HCT116 (cell line): ENCODE measurements at regions not wholly inside any gene's neighbourhood (a gene's known extent, or its start where the extent isn't known, plus 50 kb on each side); places are given as distances from the start of the nearest gene placed in this dataset.

ENCODE experiments used
- ATAC-seq: fragments of 200-7000 bp; cut with Tn5 transposase; 2 replicates; pipeline ENCODE4 v1.9.1; 2020; ENCODE audit warnings: mild to moderate bottlenecking, moderate library complexity
- BruUV-seq: library from RNA; stranded (reverse); fragments of 400-500 nt; replicated peaks from 2 replicates; lab custom pipeline; 2021; lab: Mats Ljungman, UMichigan
- CTCF ChIA-PET: fragments of 300-600 bp; sonication (Branson Sonifier 250); formaldehyde crosslinking; loops from one replicate; lab custom pipeline; 2021; ENCODE audit warnings: antibody characterized with exemption; lab: Charles Lee
- POLR2A ChIA-PET: fragments of 300-600, 350-600 bp; sonication (Branson Sonifier 250); formaldehyde crosslinking; loops from one replicate; lab custom pipeline; 2021; ENCODE audit warnings: antibody characterized with exemption; lab: Charles Lee
- RAD21 ChIA-PET, 2 experiments: fragments of 300-600 bp; sonication (Branson Sonifier 250); formaldehyde crosslinking; loops; one replicate each; lab custom pipeline; 2023; ENCODE audit warnings: low total read pairs in 2 of 2; ENCODE audit not compliant: uncharacterized antibody in 2 of 2, unreplicated experiment in 2 of 2, low non-redundant PET in 1 of 2; lab: Charles Lee
- DNase-seq: peaks from one replicate; pipeline ENCODE4 v3.0.0-alpha.2; 2010; ENCODE audit warnings: low read depth, low spot score
- H2AFZ ChIP-seq: fragments of 200-600 bp; shearing (Covaris generic), sonication (generic); 2 replicates; pipeline ENCODE4 v1.6.1; 2017; ENCODE audit warnings: low read depth, mixed run types, mixed read lengths, antibody characterized with exemption, low read length; ENCODE audit not compliant: poor library complexity, severe bottlenecking
- H3K27ac ChIP-seq: 2 replicates; pipeline ENCODE4 v1.5.1; 2012; ENCODE audit warnings: low read depth, low read length
- H3K27me3 ChIP-seq: fragments of 200-600 bp; sonication (generic); 2 replicates; pipeline ENCODE4 v1.6.1; 2016; ENCODE audit warnings: mixed run types, low read length, mixed read lengths; ENCODE audit not compliant: insufficient read depth
- H3K36me3 ChIP-seq, 2 experiments: fragments of 200-500 bp in 1 of 2; fragments of 200-600 bp in 1 of 2; sonication (Bioruptor generic) in 1 of 2; sonication (generic) in 1 of 2; 2 replicates each; pipeline versions ENCODE4 v1.5.1 to v1.6.1; 2014 to 2016; ENCODE audit warnings: low read length in 2 of 2, inconsistent platforms in 1 of 2, mixed read lengths in 1 of 2, mixed run types in 1 of 2; ENCODE audit not compliant: insufficient read depth in 2 of 2, control insufficient read depth in 1 of 2
- H3K4me1 ChIP-seq, 2 experiments: fragments of 200-600 bp in 1 of 2; sonication (generic) in 1 of 2; 2 replicates each; pipeline versions ENCODE4 v1.5.1 to v1.6.1; 2012 to 2017; ENCODE audit warnings: low read length in 2 of 2, inconsistent platforms in 1 of 2, mild to moderate bottlenecking in 1 of 2, mixed read lengths in 1 of 2, mixed run types in 1 of 2, moderate library complexity in 1 of 2; ENCODE audit not compliant: insufficient read depth in 2 of 2, control insufficient read depth in 1 of 2
- H3K4me2 ChIP-seq: fragments of 200-600 bp; sonication (generic); 2 replicates; pipeline ENCODE4 v1.6.1; 2017; ENCODE audit warnings: mixed run types, low read length, mixed read lengths
- H3K4me3 ChIP-seq, 2 experiments: fragments of 200-600 bp in 1 of 2; sonication (generic) in 1 of 2; replicated peaks in 1 of 2; 2 replicates each; pipeline ENCODE4 v1.5.1; 2011 to 2016; ENCODE audit warnings: low read length in 2 of 2, control low read depth in 1 of 2, low read depth in 1 of 2, mild to moderate bottlenecking in 1 of 2, mixed read lengths in 1 of 2, mixed run types in 1 of 2
- H3K79me2 ChIP-seq: fragments of 200-600 bp; sonication (generic); 2 replicates; pipeline ENCODE4 v1.6.1; 2017; ENCODE audit warnings: mild to moderate bottlenecking, mixed run types, low read length, moderate library complexity, mixed read lengths; ENCODE audit not compliant: insufficient read depth
- H3K9ac ChIP-seq: fragments of 200-600 bp; sonication (generic); 2 replicates; pipeline ENCODE4 v1.6.1; 2016; ENCODE audit warnings: low read length, mixed read lengths
- H3K9me2 ChIP-seq: fragments of 200-600 bp; sonication (generic), shearing (Covaris generic); 2 replicates; pipeline ENCODE4 v1.6.1; 2017; ENCODE audit warnings: mixed run types, mild to moderate bottlenecking, moderate library complexity; ENCODE audit not compliant: insufficient read depth
- H3K9me3 ChIP-seq, 2 experiments: fragments of 200-500 bp in 1 of 2; fragments of 200-600 bp in 1 of 2; sonication (Bioruptor generic) in 1 of 2; sonication (generic) in 1 of 2; 2 replicates each; pipeline ENCODE4 v1.6.1; 2014 to 2017; ENCODE audit warnings: low read length in 2 of 2, mixed read lengths in 2 of 2, inconsistent platforms in 1 of 2, low read depth in 1 of 2, mild to moderate bottlenecking in 1 of 2, mixed run types in 1 of 2, moderate library complexity in 1 of 2; ENCODE audit not compliant: control insufficient read depth in 1 of 2, insufficient read depth in 1 of 2
- H4K20me1 ChIP-seq: fragments of 200-600 bp; sonication (generic), shearing (Covaris generic); 2 replicates; pipeline ENCODE4 v1.6.1; 2017; ENCODE audit warnings: mixed run types, mild to moderate bottlenecking, moderate library complexity; ENCODE audit not compliant: insufficient read depth
- CBX3 ChIP-seq: IDR thresholded peaks from 2 replicates; pipeline ENCODE4 v1.6.1; 2012; ENCODE audit warnings: low read depth
- EZH2 ChIP-seq: fragments of 200-600 bp; sonication (generic); IDR thresholded peaks from 2 replicates; pipeline ENCODE4 v1.6.1; 2017; ENCODE audit warnings: antibody characterized with exemption, mixed run types
- EZH2phosphoT487 ChIP-seq: fragments of 200-600 bp; IDR thresholded peaks from 2 replicates; pipeline ENCODE4 v1.6.1; 2018; ENCODE audit warnings: antibody characterized with exemption, borderline replicate concordance
- POLR2A ChIP-seq: IDR thresholded peaks from 2 replicates; pipeline ENCODE4 v1.7.0; 2011; ENCODE audit warnings: borderline replicate concordance; ENCODE audit not compliant: insufficient read depth, insufficient read length; ENCODE audit errors: extremely low read depth
- POLR2AphosphoS5 ChIP-seq: IDR thresholded peaks from 2 replicates; pipeline ENCODE4 v1.6.1; 2011; ENCODE audit warnings: mild to moderate bottlenecking, low read depth, low read length, moderate library complexity
- RAD21 ChIP-seq: IDR thresholded peaks from 2 replicates; pipeline ENCODE4 v1.6.1; 2012; ENCODE audit warnings: low read depth, mild to moderate bottlenecking
- SIN3A ChIP-seq: IDR thresholded peaks from 2 replicates; pipeline ENCODE4 v1.6.1; 2012; ENCODE audit warnings: low read depth
- SP1 ChIP-seq: IDR thresholded peaks from 2 replicates; pipeline ENCODE4 v1.6.1; 2012; ENCODE audit warnings: low read depth
- TCF7L2 ChIP-seq: IDR thresholded peaks from 2 replicates; pipeline ENCODE4 v1.7.0; 2011; ENCODE audit warnings: borderline replicate concordance, inconsistent platforms; ENCODE audit not compliant: insufficient read depth, insufficient read length; ENCODE audit errors: extremely low read depth
- ZFX ChIP-seq: fragments of 450-650 bp; IDR thresholded peaks from 2 replicates; pipeline ENCODE4 v1.6.1; 2017
- intact Hi-C: fragments of 100-400 bp; cut with micrococcal nuclease; formaldehyde crosslinking; loops from 2 replicates; pipeline ENCODE4 v1.10.0; 2022
- TF ChIP-seq, protein P1 (sequence below): IDR thresholded peaks from 2 replicates; pipeline ENCODE4 v1.6.1; 2012
- TF ChIP-seq, protein P2 (sequence below): IDR thresholded peaks from 2 replicates; pipeline ENCODE4 v1.6.1; 2012; ENCODE audit warnings: low read depth

DNA sequence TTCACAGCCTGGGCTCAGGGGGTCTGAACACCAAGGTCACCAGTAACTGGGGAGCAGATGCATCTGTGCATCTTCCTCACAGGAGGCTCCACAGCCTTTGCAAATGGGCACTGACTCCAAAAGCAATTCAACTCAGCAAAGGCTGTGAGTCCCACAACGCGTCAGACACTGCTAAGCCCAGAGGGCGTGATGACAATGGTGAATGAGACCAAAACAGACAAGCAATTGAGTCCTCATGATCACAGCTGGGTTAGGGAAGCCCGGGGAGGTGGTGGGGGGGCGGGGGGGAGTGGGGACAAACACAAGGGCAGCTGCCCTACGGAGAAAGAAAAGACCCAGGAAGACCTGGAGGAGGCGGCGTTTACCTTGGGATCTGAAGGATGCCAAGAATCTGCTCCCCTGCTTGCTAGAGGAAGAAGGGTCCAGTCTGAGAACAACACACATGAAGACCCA is 61.6 kb upstream of the RNF32 start:
- no peaks in the 10 kb centered on the region for H4K20me1 ChIP-seq
- H3K27me3 ChIP-seq, result no peaks in the 10 kb centered on the region
- ATAC-seq (no peak), DNase-seq (no peak)
- TF ChIP-seq SP1 (no peak), CBX3 (no peak), POLR2AphosphoS5 (no peak), EZH2phosphoT487 (no peak), POLR2A (no peak), EZH2 (no peak), RAD21 (no peak), TCF7L2 (no peak), ZFX (no peak), SIN3A (no peak)
- TF ChIP-seq, protein P1, sequence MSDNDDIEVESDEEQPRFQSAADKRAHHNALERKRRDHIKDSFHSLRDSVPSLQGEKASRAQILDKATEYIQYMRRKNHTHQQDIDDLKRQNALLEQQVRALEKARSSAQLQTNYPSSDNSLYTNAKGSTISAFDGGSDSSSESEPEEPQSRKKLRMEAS, result no peak
- TF ChIP-seq, protein P2, sequence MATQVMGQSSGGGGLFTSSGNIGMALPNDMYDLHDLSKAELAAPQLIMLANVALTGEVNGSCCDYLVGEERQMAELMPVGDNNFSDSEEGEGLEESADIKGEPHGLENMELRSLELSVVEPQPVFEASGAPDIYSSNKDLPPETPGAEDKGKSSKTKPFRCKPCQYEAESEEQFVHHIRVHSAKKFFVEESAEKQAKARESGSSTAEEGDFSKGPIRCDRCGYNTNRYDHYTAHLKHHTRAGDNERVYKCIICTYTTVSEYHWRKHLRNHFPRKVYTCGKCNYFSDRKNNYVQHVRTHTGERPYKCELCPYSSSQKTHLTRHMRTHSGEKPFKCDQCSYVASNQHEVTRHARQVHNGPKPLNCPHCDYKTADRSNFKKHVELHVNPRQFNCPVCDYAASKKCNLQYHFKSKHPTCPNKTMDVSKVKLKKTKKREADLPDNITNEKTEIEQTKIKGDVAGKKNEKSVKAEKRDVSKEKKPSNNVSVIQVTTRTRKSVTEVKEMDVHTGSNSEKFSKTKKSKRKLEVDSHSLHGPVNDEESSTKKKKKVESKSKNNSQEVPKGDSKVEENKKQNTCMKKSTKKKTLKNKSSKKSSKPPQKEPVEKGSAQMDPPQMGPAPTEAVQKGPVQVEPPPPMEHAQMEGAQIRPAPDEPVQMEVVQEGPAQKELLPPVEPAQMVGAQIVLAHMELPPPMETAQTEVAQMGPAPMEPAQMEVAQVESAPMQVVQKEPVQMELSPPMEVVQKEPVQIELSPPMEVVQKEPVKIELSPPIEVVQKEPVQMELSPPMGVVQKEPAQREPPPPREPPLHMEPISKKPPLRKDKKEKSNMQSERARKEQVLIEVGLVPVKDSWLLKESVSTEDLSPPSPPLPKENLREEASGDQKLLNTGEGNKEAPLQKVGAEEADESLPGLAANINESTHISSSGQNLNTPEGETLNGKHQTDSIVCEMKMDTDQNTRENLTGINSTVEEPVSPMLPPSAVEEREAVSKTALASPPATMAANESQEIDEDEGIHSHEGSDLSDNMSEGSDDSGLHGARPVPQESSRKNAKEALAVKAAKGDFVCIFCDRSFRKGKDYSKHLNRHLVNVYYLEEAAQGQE, result no peak
- no peaks in the 10 kb centered on the region for H3K79me2 ChIP-seq
- H3K4me1 ChIP-seq, result no peaks in the 10 kb centered on the region
- H3K9me2 ChIP-seq, result no peaks in the 10 kb centered on the region
- ChIA-PET POLR2A (no interaction called here), RAD21 (no interaction called here), CTCF (no interaction called here)
- H3K9me3 ChIP-seq, result no peaks in the 10 kb centered on the region
- H2AFZ ChIP-seq, result no peak overlapping the region
- BruUV-seq, result no TSS peak
- H3K4me2 ChIP-seq, result no peak overlapping the region
- no peak overlapping the region for H3K4me3 ChIP-seq
- no peak overlapping the region for H3K9ac ChIP-seq
- intact Hi-C loops, result no loop called here
- no peaks in the 10 kb centered on the region for H3K36me3 ChIP-seq
- H3K27ac ChIP-seq, result no peak overlapping the region
